GM19463 (cell line): ENCODE measurements at regions not wholly inside any gene's neighbourhood (a gene's known extent, or its start where the extent isn't known, plus 50 kb on each side); places are given as distances from the start of the nearest gene placed in this dataset.
A peak's percentile ranks its signal among the peaks of the same experiment; 100 is the strongest.
"Not testable (repeated sequence)": the region's sequence is repeated elsewhere in the genome, so short reads cannot be mapped to it uniquely, and the experiment has no call there.

Experiments used
- ATAC-seq: cut with Tn5 transposase; IDR thresholded peaks from one replicate; pipeline ENCODE4 v1.9.1; 2021; ENCODE audit warnings: mild to moderate bottlenecking, moderate library complexity; ENCODE audit not compliant: unreplicated experiment

GRCh38 chrX:3815896-3816664 lies 102.6 kb upstream of the PRKX start:
- peak; percentile 8 for ATAC-seq

- peak; percentile 9 for ATAC-seq
These were observed 98.2 kb upstream of the PRKX start for GRCh38 chrX:3811331-3812311.

GRCh38 chrX:3807906-3808305 lies 94.5 kb upstream of the PRKX start:
- no peak for ATAC-seq

- ATAC-seq, result no peak
These were observed 93.2 kb upstream of the PRKX start for GRCh38 chrX:3806630-3807029.

GRCh38 chrX:3803713-3804112 lies 90.3 kb upstream of the PRKX start:
- ATAC-seq, result no peak

- no peak for ATAC-seq
These were observed 89.9 kb upstream of the PRKX start for GRCh38 chrX:3803305-3803704.

GRCh38 chrX:3795411-3795810 lies 82.0 kb upstream of the PRKX start:
- not testable (repeated sequence) for ATAC-seq

GRCh38 chrX:3791449-3791848 lies 78.0 kb upstream of the PRKX start:
- no peak for ATAC-seq

GRCh38 chrX:3788494-3789233 lies 75.2 kb upstream of the PRKX start:
- no peak for ATAC-seq

GRCh38 chrX:3787856-3788255 lies 74.4 kb upstream of the PRKX start:
- no peak for ATAC-seq

- ATAC-seq, result not testable (repeated sequence)
These were observed 72.4 kb upstream of the PRKX start for GRCh38 chrX:3785822-3786221.

- no peak for ATAC-seq
These were observed 67.1 kb upstream of the PRKX start for GRCh38 chrX:3780564-3780963.

GRCh38 chrX:3779546-3779945 lies 66.1 kb upstream of the PRKX start:
- ATAC-seq, result no peak

- no peak for ATAC-seq
These were observed 64.0 kb upstream of the PRKX start for GRCh38 chrX:3777416-3777815.

GRCh38 chrX:3771766-3772165 lies 58.3 kb upstream of the PRKX start:
- no peak for ATAC-seq

GRCh38 chrX:3768881-3769280 lies 55.4 kb upstream of the PRKX start:
- ATAC-seq, result no peak
